ENCODE measurements at regions not wholly inside any gene's neighbourhood (a gene's known extent, or its start where the extent isn't known, plus 50 kb on each side); places are given as distances from the start of the nearest gene placed in this dataset.

DNA sequence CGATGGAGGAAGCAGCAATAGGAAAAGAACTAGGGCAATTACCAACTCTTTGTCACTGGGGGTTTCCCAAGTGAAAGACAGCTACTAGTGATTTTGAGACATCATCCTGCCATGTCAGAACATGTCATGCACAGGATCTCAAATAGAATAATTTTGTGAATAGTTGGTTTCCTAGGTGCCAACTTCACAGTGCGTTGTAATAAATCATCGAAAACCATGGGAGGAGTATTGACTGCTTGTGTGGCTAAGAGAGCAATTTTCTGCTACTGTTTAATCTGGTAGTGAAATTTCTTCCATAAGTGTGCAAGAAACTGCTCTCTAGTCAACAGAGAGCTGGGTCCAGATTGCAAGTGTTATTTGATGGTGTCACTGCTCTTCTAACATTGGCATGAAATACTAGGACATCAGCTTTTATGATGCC is 168.6 kb downstream of the NNT start:
- no peaks in the 10 kb centered on the region for H3K27me3 ChIP-seq (ENCODE audit: control insufficient read depth, insufficient read depth, low read length)
- intact Hi-C loops (cut with micrococcal nuclease; ENCODE audit: unreplicated experiment): no loop called here
- DNase-seq (ENCODE audit: low read depth, low spot score) (no peak), ATAC-seq (no peak)
- CTCF ChIA-PET: no interaction called here
- no peaks in the 10 kb centered on the region for H3K4me1 ChIP-seq (ENCODE audit: control insufficient read depth, insufficient read depth, low read length)
- H3K9me3 ChIP-seq (ENCODE audit: control insufficient read depth, insufficient read depth, low read depth, low read length): no peaks in the 10 kb centered on the region
- in situ Hi-C loops (cut with HindIII; ENCODE audit: low pct_unique_long_range_greater_than_20kb, low sequenced_read_pairs): no loop called here
- BruUV-seq (replicated peaks): no TSS peak
- H3K36me3 ChIP-seq (ENCODE audit: control insufficient read depth, insufficient read depth, low read length): no peaks in the 10 kb centered on the region
- TF ChIP-seq TCF7L2 (IDR thresholded peaks at IDR 0.05; ENCODE audit: low read depth, low read length): no peak
- TF ChIP-seq SIN3A (IDR thresholded peaks at IDR 0.05; ENCODE audit: borderline replicate concordance, insufficient read depth, low read depth, low read length): no peak
- TF ChIP-seq POLR2AphosphoS5 (IDR thresholded peaks at IDR 0.05; ENCODE audit: low read depth, low read length): no peak
- TF ChIP-seq, protein P1, sequence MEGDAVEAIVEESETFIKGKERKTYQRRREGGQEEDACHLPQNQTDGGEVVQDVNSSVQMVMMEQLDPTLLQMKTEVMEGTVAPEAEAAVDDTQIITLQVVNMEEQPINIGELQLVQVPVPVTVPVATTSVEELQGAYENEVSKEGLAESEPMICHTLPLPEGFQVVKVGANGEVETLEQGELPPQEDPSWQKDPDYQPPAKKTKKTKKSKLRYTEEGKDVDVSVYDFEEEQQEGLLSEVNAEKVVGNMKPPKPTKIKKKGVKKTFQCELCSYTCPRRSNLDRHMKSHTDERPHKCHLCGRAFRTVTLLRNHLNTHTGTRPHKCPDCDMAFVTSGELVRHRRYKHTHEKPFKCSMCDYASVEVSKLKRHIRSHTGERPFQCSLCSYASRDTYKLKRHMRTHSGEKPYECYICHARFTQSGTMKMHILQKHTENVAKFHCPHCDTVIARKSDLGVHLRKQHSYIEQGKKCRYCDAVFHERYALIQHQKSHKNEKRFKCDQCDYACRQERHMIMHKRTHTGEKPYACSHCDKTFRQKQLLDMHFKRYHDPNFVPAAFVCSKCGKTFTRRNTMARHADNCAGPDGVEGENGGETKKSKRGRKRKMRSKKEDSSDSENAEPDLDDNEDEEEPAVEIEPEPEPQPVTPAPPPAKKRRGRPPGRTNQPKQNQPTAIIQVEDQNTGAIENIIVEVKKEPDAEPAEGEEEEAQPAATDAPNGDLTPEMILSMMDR (IDR thresholded peaks at IDR 0.05): no peak
- TF ChIP-seq REST (IDR thresholded peaks at IDR 0.05; ENCODE audit: insufficient read depth in 1 of 2, low read depth in 2 of 2, low read length in 1 of 2): no peak
- H3K27ac ChIP-seq (ENCODE audit: low read length): no peak overlapping the region
- POLR2A ChIA-PET: no interaction called here
- no peak overlapping the region for H3K4me3 ChIP-seq (ENCODE audit: low read depth in 2 of 2, low read length in 2 of 2)

GRCh38 chr5:43769571-43770355 is 166.8 kb downstream of the NNT start:
- CTCF ChIA-PET: no interaction called here

More at GRCh38 chr5:43769571-43770355, 166.8 kb downstream of the NNT start:
- no peaks in the 10 kb centered on the region for H3K27me3 ChIP-seq (ENCODE audit: control insufficient read depth, insufficient read depth, low read length)
- ATAC-seq (no peak), DNase-seq (ENCODE audit: low read depth, low spot score) (no peak)
- BruUV-seq (replicated peaks): no TSS peak
- TF ChIP-seq REST (IDR thresholded peaks at IDR 0.05; ENCODE audit: insufficient read depth in 1 of 2, low read depth in 2 of 2, low read length in 1 of 2) (no peak), POLR2AphosphoS5 (IDR thresholded peaks at IDR 0.05; ENCODE audit: low read depth, low read length) (no peak), TCF7L2 (IDR thresholded peaks at IDR 0.05; ENCODE audit: low read depth, low read length) (no peak), SIN3A (IDR thresholded peaks at IDR 0.05; ENCODE audit: borderline replicate concordance, insufficient read depth, low read depth, low read length) (no peak)
- TF ChIP-seq, protein P1 (IDR thresholded peaks at IDR 0.05): no peak
- intact Hi-C loops (cut with micrococcal nuclease; ENCODE audit: unreplicated experiment) (no loop called here), in situ Hi-C loops (cut with HindIII; ENCODE audit: low pct_unique_long_range_greater_than_20kb, low sequenced_read_pairs) (no loop called here)
- POLR2A ChIA-PET: no interaction called here
- H3K4me1 ChIP-seq (ENCODE audit: control insufficient read depth, insufficient read depth, low read length): no peaks in the 10 kb centered on the region
- no peaks in the 10 kb centered on the region for H3K36me3 ChIP-seq (ENCODE audit: control insufficient read depth, insufficient read depth, low read length)
- no peak overlapping the region for H3K4me3 ChIP-seq (ENCODE audit: low read depth in 2 of 2, low read length in 2 of 2)
- H3K27ac ChIP-seq (ENCODE audit: low read length): no peak overlapping the region
- no peaks in the 10 kb centered on the region for H3K9me3 ChIP-seq (ENCODE audit: control insufficient read depth, insufficient read depth, low read depth, low read length)
